CD4-positive, alpha-beta T cell treated with Interleukin-2 at 100 ng/mL for 4 hours (primary cell): ENCODE measurements at regions not wholly inside any gene's neighbourhood (a gene's known extent, or its start where the extent isn't known, plus 50 kb on each side); places are given as distances from the start of the nearest gene placed in this dataset.

Source experiments
- DNase-seq: peaks from one replicate; pipeline ENCODE4 v3.0.0-alpha.2; 2020; ENCODE audit warnings: low spot score

DNA sequence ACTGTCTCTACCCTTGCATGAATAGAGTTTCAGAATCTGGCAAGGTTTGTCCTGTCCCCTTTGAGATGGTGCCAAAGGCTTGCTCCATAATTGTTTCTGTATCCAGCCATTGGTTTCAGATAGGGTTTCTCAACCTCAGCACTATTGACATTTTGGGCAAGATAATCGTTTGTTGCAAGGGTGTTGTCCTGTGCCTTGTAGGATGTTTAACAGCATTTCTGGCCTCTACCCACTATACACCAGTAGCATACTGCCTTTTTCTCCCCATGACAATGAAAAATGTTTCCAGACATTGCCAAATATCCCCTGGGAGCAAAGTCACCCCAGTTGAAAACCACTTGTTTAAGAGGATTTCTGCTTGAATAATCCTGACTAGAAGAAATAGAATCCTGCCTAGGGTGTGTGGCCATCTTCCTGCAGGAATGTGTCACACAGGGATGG lies 126.8 kb downstream of the CDC42EP3 start:
- no peak for DNase-seq

DNA sequence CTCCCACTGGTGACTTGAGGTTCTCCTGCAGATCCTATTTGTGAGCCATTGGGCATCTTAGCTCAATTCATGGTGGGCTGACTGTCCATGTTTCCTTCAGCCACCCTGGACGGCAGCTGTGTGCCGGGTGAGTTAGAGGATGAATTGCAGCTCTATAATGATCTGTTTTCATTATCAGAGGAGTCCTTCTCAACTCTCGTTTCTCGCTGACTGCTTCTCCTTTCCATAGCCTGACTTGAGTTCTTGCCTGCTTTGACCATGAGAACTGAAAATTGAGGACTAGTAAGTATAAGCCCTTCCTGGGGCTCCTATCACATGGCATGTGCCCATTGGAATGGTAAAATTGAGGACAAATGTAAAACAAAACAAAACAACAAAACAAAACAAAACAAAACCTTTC lies 121.8 kb downstream of the CDC42EP3 start:
- no peak for DNase-seq

- no peak for DNase-seq
Observed at GRCh38 chr2:37550190-37550589, 121.3 kb downstream of the CDC42EP3 start.

DNA sequence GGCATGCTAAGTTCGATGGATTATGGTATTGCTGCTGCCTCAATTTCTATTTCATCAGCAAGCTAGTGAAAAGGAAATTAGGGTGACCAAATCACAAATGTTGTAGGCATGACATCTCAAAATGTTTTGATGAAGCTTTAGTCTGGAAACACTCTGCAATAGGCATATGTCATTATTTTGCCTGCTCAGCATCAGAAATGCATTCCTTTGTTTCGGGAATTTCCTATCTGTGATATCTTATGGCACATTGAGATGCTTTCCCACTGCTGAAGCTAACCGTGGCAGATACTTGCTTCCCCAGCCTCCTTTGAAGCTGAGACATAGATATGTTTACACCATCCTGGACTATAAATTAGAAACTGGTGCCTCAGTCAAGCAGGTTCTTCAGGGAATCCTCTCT lies 119.7 kb downstream of the CDC42EP3 start:
- DNase-seq = no peak

GRCh38 chr2:37552339-37552738 lies 119.1 kb downstream of the CDC42EP3 start:
- peak; percentile 46 for DNase-seq

DNA sequence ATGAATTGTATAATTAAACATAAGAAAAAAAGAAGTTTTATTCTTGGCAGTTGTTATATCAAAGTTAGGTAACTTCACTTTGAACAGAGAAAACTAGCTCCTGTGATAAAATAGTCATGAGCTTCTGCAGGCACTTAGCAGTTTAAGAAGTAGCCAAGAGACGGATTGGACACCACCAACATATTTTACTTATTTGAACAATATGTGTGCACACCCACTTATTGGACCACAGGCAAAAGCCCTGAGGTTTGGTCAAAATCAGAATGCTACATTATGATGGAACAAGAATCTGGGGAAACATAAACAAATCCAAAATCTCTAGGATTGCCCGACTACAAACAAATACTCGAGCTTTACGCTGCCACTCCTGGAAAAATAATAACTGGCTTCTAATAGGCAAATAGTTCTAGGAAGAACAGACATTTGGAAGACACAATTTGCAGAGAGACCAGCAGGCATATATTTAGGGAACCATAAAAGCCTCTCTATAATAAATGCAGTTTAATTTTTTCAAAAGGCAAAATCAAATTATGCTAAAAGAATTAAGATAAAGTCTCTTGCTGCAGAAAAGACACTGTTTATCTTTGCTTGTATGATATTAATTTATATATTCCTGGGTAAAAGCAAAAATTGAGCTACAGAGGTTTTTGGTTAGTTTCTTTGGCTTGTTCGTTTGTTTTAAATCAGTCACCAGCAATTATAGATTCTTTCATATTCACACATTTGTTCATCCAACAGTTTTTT lies 117.9 kb downstream of the CDC42EP3 start:
- no peak for DNase-seq

DNA sequence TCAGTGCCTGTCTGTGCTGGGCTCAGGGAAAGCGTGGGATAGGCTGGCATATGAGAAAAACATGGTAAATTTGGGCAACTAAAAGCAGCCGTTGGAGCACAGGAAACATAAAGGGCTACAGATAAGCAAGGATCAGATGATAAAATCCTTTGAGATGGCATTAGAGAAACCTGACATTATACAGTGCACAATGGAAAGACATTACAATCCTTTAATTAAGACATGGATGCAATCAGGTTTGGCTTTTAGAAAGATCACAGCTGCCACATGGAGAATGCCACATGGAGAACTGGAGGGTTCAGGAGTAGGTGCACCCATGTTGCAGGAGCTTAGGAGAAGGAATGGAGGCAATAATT lies 117.3 kb downstream of the CDC42EP3 start:
- no peak for DNase-seq

GRCh38 chr2:37554687-37555086 lies 116.8 kb downstream of the CDC42EP3 start:
- DNase-seq = no peak

GRCh38 chr2:37555457-37555856 lies 116.0 kb downstream of the CDC42EP3 start:
- peak; percentile 27 for DNase-seq

- no peak for DNase-seq
Observed at GRCh38 chr2:37556256-37556655, 115.2 kb downstream of the CDC42EP3 start.

DNA sequence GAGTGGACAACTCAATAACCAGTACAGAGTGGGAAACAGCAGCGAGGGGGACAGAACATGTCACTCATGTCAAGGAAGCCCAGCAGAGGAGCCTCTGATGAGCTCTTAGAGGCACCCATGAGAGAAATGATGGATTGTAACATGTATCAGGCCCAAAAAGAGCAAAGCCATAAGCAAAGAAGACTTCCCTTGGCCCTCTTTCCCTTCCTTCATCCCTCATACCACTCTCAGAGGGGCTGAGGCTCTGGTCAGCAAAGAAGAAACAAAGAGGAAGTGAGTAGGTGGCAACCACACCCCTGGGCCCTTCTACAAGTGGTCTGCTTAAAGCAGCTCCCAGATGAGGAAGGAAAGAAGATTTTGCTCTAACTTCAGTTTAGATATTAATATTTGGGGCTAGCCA lies 112.8 kb downstream of the CDC42EP3 start:
- DNase-seq = no peak

- no peak for DNase-seq
Observed at GRCh38 chr2:37560241-37560848, 111.1 kb downstream of the CDC42EP3 start.

GRCh38 chr2:37560863-37561614 lies 110.4 kb downstream of the CDC42EP3 start:
- DNase-seq = no peak

DNA sequence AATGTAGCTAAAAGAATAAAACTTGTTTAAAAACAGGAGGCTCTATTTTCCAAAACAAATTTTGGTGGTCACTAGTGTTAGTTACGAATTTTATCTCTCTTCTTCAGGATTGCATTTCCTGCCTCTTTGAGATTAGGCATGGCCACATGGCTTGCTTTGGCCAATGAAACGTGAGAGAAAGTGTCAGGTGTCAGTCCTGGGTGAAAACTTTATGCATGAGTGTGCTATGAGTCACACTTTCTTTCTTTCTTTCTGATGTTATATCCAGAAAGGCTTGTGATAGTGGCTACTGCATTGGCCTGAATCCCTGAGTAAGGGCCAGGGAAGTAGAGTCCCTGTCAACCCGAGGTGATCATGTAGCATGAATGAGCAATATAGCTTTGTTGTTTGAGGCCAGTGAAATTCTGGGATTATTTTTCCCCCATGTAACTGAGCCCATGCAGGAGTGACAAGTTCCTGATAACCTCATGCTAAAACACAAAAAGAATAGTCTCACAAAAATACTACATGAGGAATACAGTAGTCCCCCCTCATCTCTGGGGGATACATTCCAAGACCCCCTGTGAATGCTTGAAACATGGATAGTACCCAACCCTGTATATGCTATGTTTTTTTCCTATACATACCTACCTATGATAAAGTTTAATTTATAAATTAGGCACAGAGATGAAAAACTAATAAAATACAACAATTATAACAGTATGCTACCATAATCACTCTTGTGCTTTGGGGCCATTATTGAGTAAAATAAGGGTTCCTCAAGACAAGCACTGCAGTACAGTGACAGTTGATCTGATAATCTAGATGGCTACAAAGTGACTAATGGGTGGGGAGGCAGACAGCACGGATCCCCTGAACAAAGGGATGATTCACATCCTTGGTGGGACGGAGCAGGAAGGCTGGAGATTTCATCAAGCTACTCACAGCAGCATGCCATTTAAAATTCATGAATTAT lies 109.5 kb downstream of the CDC42EP3 start:
- peak; percentile 35 for DNase-seq

- no peak for DNase-seq
Observed at GRCh38 chr2:37563375-37564015, 107.9 kb downstream of the CDC42EP3 start.

DNA sequence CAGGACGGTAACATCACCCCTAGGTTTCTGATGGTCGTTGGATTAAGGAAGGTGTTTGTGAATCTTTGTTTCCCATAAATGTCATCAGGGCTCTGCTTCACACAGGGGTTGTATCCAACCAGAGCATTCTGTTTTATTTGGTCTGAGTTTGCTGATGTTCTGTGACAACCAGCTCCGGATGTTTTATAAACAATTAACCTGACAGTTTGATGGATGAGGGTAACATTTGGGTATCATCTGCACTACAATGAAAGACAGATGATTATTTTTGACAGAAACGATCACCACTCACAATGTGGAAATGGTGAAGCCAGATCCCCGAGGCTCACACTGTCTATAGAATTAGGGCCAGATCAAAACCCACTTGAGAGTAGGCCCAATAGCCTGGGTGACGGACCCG lies 107.1 kb downstream of the CDC42EP3 start:
- DNase-seq = no peak

GRCh38 chr2:37566517-37566981 lies 104.9 kb downstream of the CDC42EP3 start:
- DNase-seq = no peak

DNA sequence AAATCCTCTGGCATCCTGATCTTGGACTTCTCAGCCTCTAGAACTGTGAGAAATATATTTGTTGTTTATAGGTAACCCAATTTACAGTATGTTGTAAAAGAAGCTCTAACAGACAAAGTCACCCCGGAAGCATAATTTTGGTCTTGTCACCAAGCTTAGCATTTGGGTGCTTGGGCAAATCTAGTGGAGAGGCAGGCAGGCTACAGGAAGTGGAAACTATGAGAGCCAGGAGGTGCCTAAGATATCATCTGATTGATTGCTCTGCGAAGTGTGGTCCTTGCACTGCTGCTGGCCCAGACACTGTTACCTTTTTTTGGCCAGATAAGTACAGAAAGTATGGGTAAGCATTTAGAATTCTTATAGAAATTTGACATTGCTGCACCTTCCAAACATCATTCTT lies 102.9 kb downstream of the CDC42EP3 start:
- peak; percentile 32 for DNase-seq

DNA sequence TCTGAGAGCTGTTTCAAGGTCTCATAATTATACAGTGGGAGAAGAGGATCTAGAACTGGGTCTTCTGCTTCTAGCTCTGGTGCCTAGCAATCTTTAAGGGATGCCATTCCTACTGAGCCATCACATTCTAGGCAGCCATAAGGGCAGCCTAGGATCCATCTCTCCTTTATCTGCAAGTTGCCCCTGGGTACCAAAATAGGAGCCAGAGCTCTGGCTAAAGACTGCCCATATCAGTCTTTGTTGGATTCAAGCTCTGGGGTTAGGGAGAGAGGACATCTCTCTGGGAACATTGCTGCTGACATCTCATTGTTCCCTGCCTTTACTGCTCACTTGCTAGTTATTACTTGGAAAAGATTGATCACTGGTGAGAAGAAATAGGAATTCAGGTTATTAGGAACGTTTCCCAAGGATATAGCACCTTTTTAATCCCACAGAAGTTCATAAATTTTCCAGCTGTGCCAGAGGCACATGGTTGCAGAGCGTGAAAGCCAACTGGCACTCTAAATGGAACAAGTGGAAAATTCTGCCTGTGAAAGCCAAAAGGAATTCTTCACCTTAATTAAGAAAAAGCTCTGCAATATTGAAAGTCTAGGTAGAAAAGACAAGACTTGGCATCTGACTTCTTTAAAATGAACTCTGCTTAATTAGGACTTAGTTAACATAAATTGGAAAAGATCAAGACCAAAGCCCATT lies 102.2 kb downstream of the CDC42EP3 start:
- DNase-seq = no peak

DNA sequence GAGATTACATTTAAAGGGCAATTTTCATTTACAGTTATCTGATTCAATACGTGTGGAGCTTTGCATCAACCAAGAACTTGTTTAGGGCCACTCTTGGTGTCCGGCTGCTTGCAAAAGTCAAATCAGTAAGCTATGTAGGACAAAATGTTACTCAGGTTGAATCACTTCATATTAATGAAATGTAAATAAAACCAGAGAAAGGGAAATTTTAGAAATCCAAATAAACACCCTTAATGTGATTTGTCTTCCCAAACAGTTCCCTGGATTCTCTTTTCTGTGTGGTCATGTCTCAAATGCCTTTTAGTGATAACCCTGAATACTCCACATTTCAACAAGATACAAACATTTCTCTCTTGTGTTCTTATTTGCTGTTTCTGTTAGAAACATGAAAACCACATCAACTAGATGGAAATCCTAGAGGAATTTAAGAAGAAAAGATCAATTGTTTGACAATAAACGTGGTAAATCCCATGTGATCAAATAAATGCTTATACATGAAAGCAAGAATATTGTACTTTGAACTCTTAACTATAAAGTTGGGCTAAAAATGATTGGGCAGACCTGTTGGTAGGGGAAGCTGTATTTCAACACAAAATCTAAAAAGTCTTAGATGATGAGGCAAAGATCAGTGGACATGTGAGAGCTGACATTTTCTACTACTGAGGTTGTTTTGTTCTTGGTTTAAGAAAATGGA lies 101.3 kb downstream of the CDC42EP3 start:
- DNase-seq = no peak
